IPS-18a (cell line): ENCODE measurements at regions not wholly inside any gene's neighbourhood (a gene's known extent, or its start where the extent isn't known, plus 50 kb on each side); places are given as distances from the start of the nearest gene placed in this dataset.
"Not testable (repeated sequence)": the region's sequence is repeated elsewhere in the genome, so short reads cannot be mapped to it uniquely, and the experiment has no call there.

Experiments used
- H3K27ac ChIP-seq: one replicate; pipeline ENCODE4 v1.5.1; 2013; ENCODE audit warnings: low read length
- H3K27me3 ChIP-seq: one replicate; pipeline ENCODE4 v1.6.1; 2013; ENCODE audit warnings: mild to moderate bottlenecking, low read length; ENCODE audit not compliant: control insufficient read depth, insufficient read depth
- H3K36me3 ChIP-seq: one replicate; pipeline ENCODE4 v1.6.1; 2013; ENCODE audit warnings: low read depth, low read length; ENCODE audit not compliant: control insufficient read depth
- H3K4me1 ChIP-seq: one replicate; pipeline ENCODE4 v1.6.1; 2013; ENCODE audit warnings: low read depth, low read length; ENCODE audit not compliant: control insufficient read depth
- H3K4me3 ChIP-seq: one replicate; pipeline ENCODE4 v1.5.1; 2013; ENCODE audit warnings: low read length
- H3K9ac ChIP-seq: one replicate; pipeline ENCODE4 v1.6.1; 2013; ENCODE audit warnings: mild to moderate bottlenecking, low read length, moderate library complexity
- H3K9me3 ChIP-seq: one replicate; pipeline ENCODE4 v1.6.1; 2013; ENCODE audit warnings: low read depth, low read length; ENCODE audit not compliant: control insufficient read depth

DNA sequence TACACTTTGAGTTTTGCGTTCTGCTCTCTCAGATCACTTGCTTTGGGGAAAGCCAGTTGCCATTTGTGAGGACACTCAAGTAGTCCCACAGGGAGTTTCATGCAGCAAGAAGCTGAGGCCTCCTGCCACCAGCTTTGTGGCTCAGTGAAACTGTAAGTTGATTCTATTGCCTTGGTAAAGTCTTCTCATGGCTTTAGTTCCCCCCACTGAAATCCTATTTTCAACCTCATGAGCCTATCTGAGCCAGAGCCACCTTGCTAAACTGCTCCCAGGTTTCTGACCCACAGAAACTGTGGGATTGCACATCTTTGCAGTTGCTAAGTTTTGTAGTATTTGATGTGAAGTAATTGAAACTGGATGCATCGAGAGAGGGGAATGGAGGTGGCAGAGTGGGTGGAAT is 85.4 kb upstream of the TOP3B start:
- Histone ChIP-seq H3K4me1 (no peaks in the 10 kb centered on the region), H3K4me3 (no peak overlapping the region), H3K27me3 (peaks cover 98% of the 10 kb centered on the region), H3K36me3 (no peaks in the 10 kb centered on the region), H3K9me3 (no peaks in the 10 kb centered on the region), H3K9ac (no peak overlapping the region), H3K27ac (no peak overlapping the region)

DNA sequence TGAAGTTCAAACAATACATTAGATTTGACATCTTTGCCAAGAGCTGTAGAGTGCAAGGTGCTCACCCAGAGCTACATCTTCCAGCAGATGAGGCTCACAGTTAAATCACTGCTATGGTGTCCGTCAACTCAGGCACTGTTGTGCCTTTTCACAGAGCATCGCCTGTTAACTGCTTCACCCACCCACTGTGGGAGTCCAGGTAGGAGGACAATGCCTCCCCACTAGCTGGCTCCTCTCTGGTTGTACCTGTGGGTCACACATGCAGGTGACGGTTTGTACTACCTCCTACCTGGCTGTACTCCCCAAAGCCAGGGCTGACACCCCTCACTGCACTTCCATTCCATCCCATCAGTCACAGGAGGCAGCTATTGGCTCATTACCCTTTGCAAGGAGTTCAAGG is 84.6 kb upstream of the TOP3B start:
- H3K27ac ChIP-seq = no peak overlapping the region
- H3K9ac ChIP-seq = no peak overlapping the region
- H3K27me3 ChIP-seq = peaks cover 97% of the 10 kb centered on the region
- no peak overlapping the region for H3K4me3 ChIP-seq
- H3K9me3 ChIP-seq = no peaks in the 10 kb centered on the region
- no peaks in the 10 kb centered on the region for H3K36me3 ChIP-seq
- no peaks in the 10 kb centered on the region for H3K4me1 ChIP-seq

DNA sequence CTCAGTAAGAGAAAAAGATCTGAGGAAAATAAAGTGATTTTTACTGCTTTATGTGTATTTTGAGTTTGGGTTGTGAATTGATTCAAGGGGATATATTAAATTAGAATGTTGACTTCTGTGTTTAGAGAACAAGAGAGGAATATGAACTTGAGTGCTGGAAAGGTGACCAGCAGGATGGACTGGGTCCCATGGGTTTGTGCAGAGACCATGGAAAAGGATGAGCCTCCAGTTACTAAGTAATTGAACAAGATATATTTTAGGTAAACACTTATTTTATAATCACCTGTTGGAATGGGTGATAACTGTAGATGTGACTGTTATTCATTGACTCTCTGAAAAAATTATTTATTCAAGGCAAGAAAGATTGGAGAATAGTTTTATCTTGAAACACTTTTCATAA is 82.0 kb upstream of the TOP3B start:
- no peak overlapping the region for H3K9ac ChIP-seq
- no peaks in the 10 kb centered on the region for H3K36me3 ChIP-seq
- no peaks in the 10 kb centered on the region for H3K9me3 ChIP-seq
- H3K27ac ChIP-seq = no peak overlapping the region
- peaks cover 95% of the 10 kb centered on the region for H3K27me3 ChIP-seq
- H3K4me1 ChIP-seq = no peaks in the 10 kb centered on the region
- H3K4me3 ChIP-seq = no peak overlapping the region

DNA sequence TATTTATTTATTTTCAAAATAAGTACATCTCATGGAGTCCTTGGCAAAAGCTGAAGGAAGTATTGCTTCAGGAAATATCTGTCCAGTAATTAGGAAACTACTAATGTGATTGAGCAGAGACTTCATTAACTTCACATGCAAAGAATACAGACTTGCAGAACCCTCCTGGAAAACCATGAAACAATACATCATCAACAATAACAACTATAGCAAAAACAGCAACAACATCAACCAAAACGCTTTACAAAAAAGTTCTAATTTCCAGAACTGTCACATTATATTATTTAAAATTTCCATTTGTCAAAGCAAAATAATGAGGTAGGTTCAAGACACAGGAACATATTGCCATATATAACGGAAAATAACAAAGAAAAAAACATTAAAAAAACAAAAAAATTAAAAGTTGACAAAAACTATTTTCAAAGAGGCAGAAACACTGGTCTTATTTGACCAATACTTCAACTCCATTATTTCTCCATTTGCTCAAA is 79.8 kb upstream of the TOP3B start:
- H3K27me3 ChIP-seq = peaks cover 95% of the 10 kb centered on the region
- H3K4me1 ChIP-seq = peaks cover 7% of the 10 kb centered on the region
- no peak overlapping the region for H3K9ac ChIP-seq
- no peaks in the 10 kb centered on the region for H3K36me3 ChIP-seq
- no peak overlapping the region for H3K4me3 ChIP-seq
- no peak overlapping the region for H3K27ac ChIP-seq
- no peaks in the 10 kb centered on the region for H3K9me3 ChIP-seq

DNA sequence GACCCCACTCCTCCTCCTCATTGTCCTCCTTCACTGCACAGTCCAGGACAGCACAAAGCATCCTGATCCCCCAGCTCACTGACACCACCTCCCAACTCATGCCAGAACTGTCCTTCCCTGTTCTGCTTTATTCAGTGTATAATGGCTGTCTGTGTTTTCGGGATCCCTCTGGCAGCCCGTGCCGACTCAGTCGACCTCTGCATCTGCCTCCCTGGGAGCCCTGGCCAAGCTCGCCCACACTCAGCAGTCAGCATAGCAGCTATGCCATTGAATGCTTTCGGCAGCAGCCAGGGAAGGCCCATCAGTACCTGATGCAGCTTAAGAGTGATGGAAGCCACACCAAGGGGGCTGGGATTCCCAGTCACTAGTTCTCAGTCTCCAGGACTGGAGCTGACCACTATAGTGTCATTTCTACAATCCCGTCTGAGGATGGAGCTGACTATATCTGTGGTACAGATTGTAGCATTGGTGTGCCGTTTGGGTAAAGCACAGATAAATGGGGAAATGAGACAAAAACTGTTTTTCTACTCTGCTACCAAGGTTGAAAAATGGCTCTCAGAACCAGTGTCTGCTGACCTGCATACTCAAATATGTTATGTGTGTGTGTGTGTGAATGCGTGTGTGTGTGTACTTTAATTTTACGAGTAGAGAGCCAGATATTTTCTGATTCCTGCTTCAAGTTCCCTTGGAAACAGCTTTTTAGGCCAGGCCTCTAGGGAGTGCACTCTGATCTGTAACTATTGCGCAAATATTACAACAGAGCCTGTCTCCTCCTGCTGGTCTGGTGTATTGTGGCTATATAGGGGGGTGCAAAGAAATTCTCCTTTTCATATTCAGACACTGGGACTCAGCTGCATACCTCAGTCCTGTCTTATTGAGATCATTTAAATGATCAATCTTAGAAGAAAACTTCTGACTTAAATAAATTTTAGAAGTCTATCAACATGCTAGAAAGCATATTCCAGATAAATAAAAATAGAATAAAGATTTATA is 78.8 kb upstream of the TOP3B start:
- no peak overlapping the region for H3K9ac ChIP-seq
- H3K27me3 ChIP-seq = peaks cover 92% of the 10 kb centered on the region
- H3K4me3 ChIP-seq = no peak overlapping the region
- H3K9me3 ChIP-seq = no peaks in the 10 kb centered on the region
- H3K36me3 ChIP-seq = no peaks in the 10 kb centered on the region
- H3K27ac ChIP-seq = no peak overlapping the region
- H3K4me1 ChIP-seq = peaks cover 14% of the 10 kb centered on the region

DNA sequence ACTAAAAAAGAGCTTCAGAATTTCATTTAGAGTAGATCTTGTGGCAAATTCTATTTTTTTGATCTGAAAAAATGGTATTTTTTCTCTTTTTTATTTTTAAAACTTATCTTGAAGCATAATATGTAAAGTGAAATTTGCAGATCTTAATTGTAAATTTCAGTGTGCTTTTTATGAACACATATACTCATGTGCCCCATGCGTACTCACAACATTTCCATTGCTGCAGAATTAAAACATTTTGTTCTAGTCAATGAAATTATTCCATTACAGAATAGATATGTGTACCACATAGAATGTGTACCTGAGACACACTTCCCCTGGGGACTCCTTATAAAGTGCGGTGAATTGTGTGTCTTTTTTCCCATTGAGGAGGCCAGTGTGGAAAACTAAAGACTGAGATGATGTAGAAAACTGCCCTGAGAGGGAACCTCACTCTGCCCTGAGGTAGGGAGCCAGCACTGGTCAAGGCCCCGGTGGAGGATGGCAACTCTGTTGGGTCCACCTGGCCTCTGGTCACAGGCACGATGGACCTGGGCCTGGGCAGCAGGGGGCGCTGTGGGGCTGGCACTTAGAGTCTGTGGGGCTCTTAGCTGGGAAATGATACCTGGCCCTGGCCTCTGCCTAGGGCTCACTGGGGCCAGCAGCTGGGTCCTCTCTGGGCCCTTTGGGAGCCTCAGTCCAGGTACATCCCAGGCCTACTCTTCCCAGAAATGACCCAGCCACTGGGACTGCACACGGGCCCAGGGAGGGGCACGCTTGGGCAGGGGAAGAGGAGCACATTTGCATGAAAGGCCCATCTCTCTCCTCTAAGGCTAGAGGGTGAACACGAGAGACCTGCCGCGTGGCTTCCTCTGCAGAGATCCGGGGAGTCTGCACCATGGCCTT is 77.9 kb upstream of the TOP3B start:
- Histone ChIP-seq H3K27ac (no peak overlapping the region), H3K4me3 (no peak overlapping the region), H3K4me1 (peaks cover 14% of the 10 kb centered on the region), H3K9me3 (no peaks in the 10 kb centered on the region), H3K27me3 (peaks cover 92% of the 10 kb centered on the region), H3K9ac (no peak overlapping the region), H3K36me3 (no peaks in the 10 kb centered on the region)

DNA sequence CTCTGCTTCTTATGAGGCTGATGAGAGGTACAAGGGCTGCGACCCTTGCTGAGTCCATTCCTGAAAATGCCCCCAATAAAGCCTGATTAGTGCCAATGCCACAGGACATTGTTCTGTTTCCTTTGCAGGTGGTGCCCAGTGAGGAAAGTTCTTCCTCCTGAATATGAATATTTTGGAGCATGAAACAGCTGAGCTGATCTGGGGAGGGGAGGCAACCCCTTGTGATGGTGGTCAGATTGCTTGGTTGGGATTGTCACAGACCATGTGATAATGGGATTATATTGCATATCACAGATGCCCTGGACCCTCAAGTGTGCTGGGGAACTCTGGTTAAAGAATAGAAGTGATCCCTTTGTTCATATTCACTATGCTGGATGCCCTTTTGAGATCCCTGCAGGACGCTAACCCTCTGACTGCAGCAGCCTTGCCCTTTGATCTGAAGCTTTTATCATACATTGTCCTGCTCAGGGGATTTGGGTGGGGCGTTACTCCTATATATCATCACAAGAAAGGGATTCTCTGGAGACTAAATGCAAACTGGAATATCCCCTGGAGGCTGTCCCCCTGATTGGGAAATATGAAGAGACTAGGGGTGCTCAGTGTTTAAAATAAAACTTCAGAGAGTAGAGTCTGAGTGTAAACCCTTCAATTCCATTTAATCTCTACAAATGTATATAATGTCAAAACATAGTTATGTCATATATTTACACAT is 76.9 kb upstream of the TOP3B start:
- no peak overlapping the region for H3K9ac ChIP-seq
- H3K36me3 ChIP-seq = no peaks in the 10 kb centered on the region
- H3K27me3 ChIP-seq = peaks cover 92% of the 10 kb centered on the region
- no peak overlapping the region for H3K4me3 ChIP-seq
- peaks cover 14% of the 10 kb centered on the region for H3K4me1 ChIP-seq
- no peaks in the 10 kb centered on the region for H3K9me3 ChIP-seq
- no peak overlapping the region for H3K27ac ChIP-seq

DNA sequence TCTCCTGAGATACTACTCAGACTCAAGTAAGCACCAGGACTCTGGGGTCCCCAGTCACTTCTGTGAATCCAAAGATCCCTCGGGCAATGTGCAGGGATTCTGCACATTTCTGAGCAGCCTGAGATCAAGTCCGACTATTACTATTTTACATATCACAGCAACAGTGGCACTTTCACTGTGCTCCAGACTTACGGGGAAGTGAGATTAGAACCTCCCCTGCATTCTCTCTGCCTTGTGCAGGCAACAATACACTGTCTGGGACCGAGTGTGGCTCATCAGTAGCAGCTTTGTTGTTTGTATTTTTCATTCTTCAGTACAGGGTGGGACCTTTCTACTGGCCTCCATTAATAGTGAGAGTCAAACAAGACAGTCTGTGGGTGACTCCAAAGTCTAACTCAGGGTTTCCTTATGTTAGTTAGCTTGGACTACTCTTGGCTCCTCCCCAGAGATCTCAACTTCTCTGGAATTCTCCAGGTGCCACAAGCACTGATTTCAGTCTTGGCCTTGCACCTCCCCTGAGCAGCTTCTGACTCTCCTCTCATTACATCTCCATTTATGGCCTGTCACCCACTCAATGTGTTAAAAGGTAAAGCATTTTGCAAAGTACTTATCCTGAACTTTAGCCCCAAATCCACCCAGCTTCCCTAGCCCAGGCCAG is 76.2 kb upstream of the TOP3B start:
- H3K36me3 ChIP-seq = no peaks in the 10 kb centered on the region
- H3K4me1 ChIP-seq = peaks cover 14% of the 10 kb centered on the region
- peaks cover 92% of the 10 kb centered on the region for H3K27me3 ChIP-seq
- no peak overlapping the region for H3K9ac ChIP-seq
- H3K27ac ChIP-seq = no peak overlapping the region
- H3K4me3 ChIP-seq = no peak overlapping the region
- H3K9me3 ChIP-seq = no peaks in the 10 kb centered on the region

DNA sequence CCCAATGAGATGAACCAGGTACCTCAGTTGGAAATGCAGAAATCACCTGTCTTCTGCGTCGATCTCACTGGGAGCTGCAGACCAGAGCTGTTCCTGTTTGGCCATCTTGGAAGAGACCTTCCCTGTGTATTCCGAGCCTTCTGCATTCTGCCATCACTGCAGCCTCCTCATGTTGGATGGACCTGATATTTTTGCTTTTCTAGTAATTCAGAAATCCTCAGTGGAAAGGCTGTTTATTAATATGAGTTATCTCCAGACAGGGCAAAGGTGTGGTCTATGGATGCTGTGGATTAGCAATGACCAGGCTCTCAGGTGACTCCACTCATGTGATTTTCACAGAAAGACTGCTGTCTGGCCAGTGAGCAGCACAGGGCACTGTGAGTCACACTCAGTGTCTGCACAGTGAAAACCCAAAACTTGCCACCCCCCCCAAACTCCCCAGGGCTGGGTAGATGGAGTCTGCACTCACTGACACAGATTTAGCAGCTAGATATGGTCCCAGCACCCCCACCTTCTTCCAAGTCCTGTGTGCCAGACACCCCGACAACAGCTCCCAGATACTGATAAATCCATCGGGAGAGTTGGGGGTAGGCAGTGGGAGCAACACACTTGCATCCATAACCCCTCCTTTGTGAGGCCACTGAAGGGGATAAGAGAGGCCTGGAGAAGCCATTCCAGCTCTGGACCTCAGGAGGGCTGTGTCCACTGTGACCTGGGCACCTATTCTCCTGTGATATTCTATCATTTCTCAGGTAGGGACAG is 75.2 kb upstream of the TOP3B start:
- no peak overlapping the region for H3K9ac ChIP-seq
- H3K36me3 ChIP-seq = no peaks in the 10 kb centered on the region
- no peak overlapping the region for H3K4me3 ChIP-seq
- H3K27me3 ChIP-seq = peaks cover 93% of the 10 kb centered on the region
- H3K4me1 ChIP-seq = peaks cover 14% of the 10 kb centered on the region
- no peak overlapping the region for H3K27ac ChIP-seq
- no peaks in the 10 kb centered on the region for H3K9me3 ChIP-seq

DNA sequence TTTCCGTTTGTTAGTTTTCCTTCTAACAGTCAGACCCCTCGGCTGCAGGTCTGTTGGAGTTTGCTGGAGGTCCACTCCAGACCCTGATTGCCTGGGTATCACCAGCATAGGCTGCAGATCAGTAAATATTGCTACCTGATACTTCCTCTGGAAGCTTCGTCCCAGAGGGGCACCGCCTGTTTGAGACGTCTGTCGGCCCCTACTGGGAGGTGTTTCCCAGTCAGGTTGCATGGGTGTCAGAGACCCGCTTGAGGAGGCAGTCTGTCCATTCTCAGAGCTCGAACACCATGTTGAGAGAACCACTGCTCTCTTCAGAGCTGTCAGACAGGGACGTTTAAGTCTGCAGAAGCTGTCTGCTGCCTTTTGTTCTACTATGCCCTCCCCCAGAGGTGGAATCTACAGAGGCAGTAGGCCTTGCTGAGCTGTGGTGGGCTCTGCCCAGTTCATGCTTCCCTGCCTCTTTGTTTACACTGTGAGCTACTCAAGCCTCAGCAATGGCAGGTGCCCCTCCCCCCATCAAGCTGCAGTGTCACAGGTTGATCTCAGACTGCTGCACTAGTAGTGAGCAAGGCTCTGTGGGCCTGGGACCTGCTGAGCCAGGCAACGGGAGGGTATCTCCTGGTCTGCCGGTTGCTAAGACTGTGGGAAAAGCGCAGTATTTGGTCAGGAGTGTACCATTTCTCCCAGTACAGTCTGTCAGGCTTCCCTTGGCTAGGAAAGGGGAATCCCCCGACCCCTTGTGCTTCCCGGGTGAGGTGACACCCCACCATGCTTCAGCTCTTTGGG is 74.4 kb upstream of the TOP3B start:
- H3K4me3 ChIP-seq, H3K9me3 ChIP-seq, H3K9ac ChIP-seq, H3K36me3 ChIP-seq, H3K27ac ChIP-seq: not testable (repeated sequence)
- Histone ChIP-seq H3K27me3 (peaks cover 92% of the 10 kb centered on the region), H3K4me1 (peaks cover 14% of the 10 kb centered on the region)
